ENCODE measurements at regions not wholly inside any gene's neighbourhood (a gene's known extent, or its start where the extent isn't known, plus 50 kb on each side); places are given as distances from the start of the nearest gene placed in this dataset.

DNA sequence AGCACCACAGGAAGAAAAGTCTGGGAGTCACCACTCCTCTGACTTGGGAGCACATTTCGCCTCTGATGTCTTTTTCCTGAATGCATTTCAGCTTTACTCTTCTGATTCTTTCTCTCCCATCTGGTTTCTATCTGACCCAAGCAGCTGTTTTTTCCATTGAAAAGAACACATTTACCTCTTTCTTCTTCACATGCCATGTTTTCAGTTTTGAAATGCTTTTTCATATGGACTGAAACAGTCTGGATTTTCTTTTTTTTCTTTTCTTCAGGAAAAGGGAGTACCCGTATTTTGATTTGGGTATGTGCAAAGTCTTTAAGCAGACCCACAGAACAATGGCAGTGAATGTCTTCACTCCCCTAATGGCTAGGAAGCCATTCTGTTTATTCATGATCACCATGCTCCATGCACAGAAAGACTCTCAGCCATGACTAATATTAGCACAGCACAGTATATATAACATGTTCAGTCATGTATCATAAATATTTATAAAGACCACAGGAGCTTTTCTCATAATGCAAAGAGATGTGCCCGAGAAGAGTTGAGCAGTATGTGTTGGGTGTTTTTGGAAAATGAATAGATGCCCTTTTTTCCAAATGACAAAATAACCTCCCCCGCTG is 82.7 kb upstream of the LRIG1 start:
- no peaks in the 10 kb centered on the region for H3K4me1 ChIP-seq
- no peaks in the 10 kb centered on the region for H3K9me3 ChIP-seq
- ATAC-seq (ENCODE audit: low FRiP score in 2 of 2) = no peak
- no peak overlapping the region for H3K27ac ChIP-seq
- no peaks in the 10 kb centered on the region for H3K27me3 ChIP-seq
- no peaks in the 10 kb centered on the region for H3K36me3 ChIP-seq
- no peak for DNase-seq
- 82 to 86% methylated on average over 4 of the region's 4 CpGs for WGBS, 2 donors
- TF ChIP-seq POLR2A (IDR thresholded peaks at IDR 0.05) = no peak
- TF ChIP-seq EP300 (IDR thresholded peaks at IDR 0.05) = no peak
- no peak for TF ChIP-seq POLR2AphosphoS5 (IDR thresholded peaks at IDR 0.05)
- TF ChIP-seq, protein P1, sequence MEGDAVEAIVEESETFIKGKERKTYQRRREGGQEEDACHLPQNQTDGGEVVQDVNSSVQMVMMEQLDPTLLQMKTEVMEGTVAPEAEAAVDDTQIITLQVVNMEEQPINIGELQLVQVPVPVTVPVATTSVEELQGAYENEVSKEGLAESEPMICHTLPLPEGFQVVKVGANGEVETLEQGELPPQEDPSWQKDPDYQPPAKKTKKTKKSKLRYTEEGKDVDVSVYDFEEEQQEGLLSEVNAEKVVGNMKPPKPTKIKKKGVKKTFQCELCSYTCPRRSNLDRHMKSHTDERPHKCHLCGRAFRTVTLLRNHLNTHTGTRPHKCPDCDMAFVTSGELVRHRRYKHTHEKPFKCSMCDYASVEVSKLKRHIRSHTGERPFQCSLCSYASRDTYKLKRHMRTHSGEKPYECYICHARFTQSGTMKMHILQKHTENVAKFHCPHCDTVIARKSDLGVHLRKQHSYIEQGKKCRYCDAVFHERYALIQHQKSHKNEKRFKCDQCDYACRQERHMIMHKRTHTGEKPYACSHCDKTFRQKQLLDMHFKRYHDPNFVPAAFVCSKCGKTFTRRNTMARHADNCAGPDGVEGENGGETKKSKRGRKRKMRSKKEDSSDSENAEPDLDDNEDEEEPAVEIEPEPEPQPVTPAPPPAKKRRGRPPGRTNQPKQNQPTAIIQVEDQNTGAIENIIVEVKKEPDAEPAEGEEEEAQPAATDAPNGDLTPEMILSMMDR (IDR thresholded peaks at IDR 0.05) = no peak
- no peak overlapping the region for H3K4me3 ChIP-seq

DNA sequence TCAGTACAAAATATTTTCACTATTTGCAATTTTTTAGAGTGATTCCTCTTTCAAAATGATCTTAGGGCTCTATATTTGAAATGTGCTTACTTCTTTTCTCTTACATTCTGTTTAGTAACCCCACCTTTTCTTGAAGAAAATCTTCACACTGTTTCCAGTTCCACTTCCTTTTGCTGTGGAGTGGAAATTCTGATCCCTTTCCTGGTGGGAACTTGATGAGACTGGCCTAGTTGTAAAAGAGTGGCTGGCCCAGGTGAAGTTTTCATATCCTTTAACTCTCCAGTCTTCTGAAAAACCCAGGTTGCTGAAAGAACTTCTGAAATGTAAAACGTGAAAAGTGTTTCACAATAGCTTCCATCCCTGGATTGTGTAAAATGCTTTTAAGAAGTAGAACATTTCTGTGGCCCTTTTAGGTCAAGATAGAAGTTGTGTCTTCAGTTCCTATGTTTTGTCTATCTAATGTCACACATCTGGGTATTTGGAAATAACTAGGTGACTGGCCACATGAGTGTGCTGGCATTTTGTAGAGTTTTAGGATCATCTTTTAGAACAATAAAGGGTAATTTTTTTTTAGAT is 84.8 kb upstream of the LRIG1 start:
- Histone ChIP-seq H3K36me3 (no peaks in the 10 kb centered on the region), H3K4me3 (no peak overlapping the region), H3K27me3 (no peaks in the 10 kb centered on the region), H3K4me1 (no peaks in the 10 kb centered on the region), H3K9me3 (no peaks in the 10 kb centered on the region), H3K27ac (no peak overlapping the region)
- TF ChIP-seq POLR2A (IDR thresholded peaks at IDR 0.05) = no peak
- no peak for TF ChIP-seq EP300 (IDR thresholded peaks at IDR 0.05)
- TF ChIP-seq, protein P1 (IDR thresholded peaks at IDR 0.05) = no peak
- TF ChIP-seq POLR2AphosphoS5 (IDR thresholded peaks at IDR 0.05) = no peak
- DNase-seq (no peak), ATAC-seq (ENCODE audit: low FRiP score in 2 of 2) (no peak)
- WGBS, 2 donors = 39 to 43% methylated on average over 1 of the region's 1 CpG

DNA sequence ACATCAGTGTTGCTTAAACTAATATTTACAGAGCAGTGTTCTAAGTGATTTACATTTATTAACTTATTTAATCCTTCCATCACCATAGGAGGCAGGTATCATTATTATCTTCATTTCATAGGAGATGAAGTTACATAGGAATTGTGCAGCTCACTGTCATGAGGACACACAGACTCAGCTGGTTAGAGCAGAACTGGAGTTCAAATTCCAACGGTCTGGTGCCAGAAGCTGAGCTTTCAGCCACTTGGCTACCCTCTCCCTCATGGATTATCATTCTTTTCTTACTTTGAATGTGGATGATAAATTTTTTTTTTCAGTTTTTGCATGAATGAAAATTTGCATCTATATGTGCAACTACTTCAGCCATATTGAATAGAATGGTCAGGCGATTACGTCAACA is 86.0 kb upstream of the LRIG1 start:
- no peak for ATAC-seq (ENCODE audit: low FRiP score in 2 of 2)
- WGBS, 2 donors = 91 to 96% methylated on average over 3 of the region's 3 CpGs

DNA sequence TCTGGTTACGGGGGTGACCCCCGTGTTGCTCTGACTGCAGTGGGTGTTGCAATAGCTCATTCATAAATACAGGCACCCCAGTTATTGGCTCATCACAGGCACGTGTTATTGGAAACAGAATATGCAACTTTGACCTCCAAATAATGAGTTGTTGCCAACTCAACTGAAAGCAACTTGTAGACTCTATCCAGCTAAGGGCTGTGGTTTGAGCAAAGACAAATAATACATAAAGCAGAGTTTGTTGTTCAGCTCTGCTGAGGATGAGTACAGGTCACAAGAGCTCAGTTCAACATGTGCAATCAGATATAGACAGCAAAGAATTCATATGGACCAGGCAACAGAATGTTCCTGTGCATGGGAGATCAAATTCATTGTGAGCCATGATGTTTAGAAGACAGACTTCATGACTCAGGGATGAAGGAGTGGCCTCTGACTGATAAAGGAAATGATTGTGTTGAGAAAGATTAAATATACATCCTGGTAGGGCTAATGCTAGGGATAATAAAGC is 87.6 kb upstream of the LRIG1 start:
- H3K4me1 ChIP-seq = no peaks in the 10 kb centered on the region
- no peaks in the 10 kb centered on the region for H3K9me3 ChIP-seq
- ATAC-seq (ENCODE audit: low FRiP score in 2 of 2) = no peak
- TF ChIP-seq POLR2AphosphoS5 (IDR thresholded peaks at IDR 0.05) = no peak
- TF ChIP-seq POLR2A (IDR thresholded peaks at IDR 0.05) = no peak
- H3K27me3 ChIP-seq = no peaks in the 10 kb centered on the region
- WGBS, 2 donors = 59 to 68% methylated on average over 3 of the region's 3 CpGs
- no peaks in the 10 kb centered on the region for H3K36me3 ChIP-seq
- no peak for DNase-seq
- no peak overlapping the region for H3K27ac ChIP-seq
- H3K4me3 ChIP-seq = no peak overlapping the region

More for the DNA sequence above, 86.0 kb upstream of the LRIG1 start:
- Histone ChIP-seq H3K4me1 (no peaks in the 10 kb centered on the region), H3K4me3 (no peak overlapping the region), H3K27ac (no peak overlapping the region), H3K36me3 (no peaks in the 10 kb centered on the region), H3K27me3 (no peaks in the 10 kb centered on the region), H3K9me3 (no peaks in the 10 kb centered on the region)
- TF ChIP-seq POLR2A (IDR thresholded peaks at IDR 0.05) (no peak), POLR2AphosphoS5 (IDR thresholded peaks at IDR 0.05) (no peak), EP300 (IDR thresholded peaks at IDR 0.05) (no peak)
- TF ChIP-seq, protein P1 (IDR thresholded peaks at IDR 0.05) = no peak
- no peak for DNase-seq

DNA sequence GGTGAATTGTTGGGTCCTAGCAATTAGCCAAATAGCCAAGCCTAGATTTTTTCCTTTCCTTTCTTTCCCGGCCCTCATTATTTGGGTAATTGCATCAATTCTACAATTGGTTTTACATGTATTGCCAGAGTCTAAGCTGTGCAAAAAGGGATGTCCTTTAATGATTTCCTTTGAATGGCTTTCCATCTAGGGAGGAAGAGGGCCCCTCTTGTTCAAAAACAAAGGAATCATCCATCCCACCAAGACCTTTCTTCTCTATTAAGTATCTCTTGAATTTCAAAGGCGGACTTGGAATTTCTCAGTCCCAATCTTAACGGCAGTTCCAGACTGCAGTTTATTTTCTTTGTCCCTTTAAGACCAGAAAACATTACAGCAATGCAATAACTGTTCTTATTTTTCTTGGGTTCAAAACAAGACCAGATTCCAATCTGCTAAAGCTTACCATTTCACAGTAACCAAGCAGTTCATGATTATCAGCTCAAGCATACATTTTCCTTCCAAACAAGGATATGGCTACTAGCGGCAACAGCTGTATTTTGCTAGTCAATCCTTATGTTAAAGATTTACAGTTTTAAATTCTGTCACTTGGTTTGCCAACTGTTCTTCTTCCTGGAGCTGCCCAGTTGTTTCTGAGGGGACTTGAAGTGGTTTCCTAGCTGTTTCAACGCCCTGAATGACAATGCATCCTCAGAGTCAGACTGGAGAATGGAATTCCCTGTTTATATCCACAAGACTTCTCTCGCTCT is 91.4 kb upstream of the LRIG1 start:
- H3K27me3 ChIP-seq = no peaks in the 10 kb centered on the region
- H3K4me3 ChIP-seq = no peak overlapping the region
- DNase-seq (no peak), ATAC-seq (ENCODE audit: low FRiP score in 2 of 2) (no peak)
- TF ChIP-seq EP300 (IDR thresholded peaks at IDR 0.05) = no peak
- TF ChIP-seq, protein P1 (IDR thresholded peaks at IDR 0.05) = no peak
- TF ChIP-seq POLR2AphosphoS5 (IDR thresholded peaks at IDR 0.05) = no peak
- no peak for TF ChIP-seq POLR2A (IDR thresholded peaks at IDR 0.05)
- H3K27ac ChIP-seq = no peak overlapping the region
- H3K9me3 ChIP-seq = no peaks in the 10 kb centered on the region
- H3K36me3 ChIP-seq = no peaks in the 10 kb centered on the region
- WGBS, 2 donors = 60 to 65% methylated on average over 6 of the region's 6 CpGs
- no peaks in the 10 kb centered on the region for H3K4me1 ChIP-seq
